Ishikawa (cell line): ENCODE measurements at regions not wholly inside any gene's neighbourhood (a gene's known extent, or its start where the extent isn't known, plus 50 kb on each side); places are given as distances from the start of the nearest gene placed in this dataset.

ENCODE experiments used
- CEBPB ChIP-seq: IDR thresholded peaks from 2 replicates; pipeline ENCODE4 v1.6.1; 2012
- CREB1 ChIP-seq: IDR thresholded peaks from 2 replicates; pipeline ENCODE4 v1.6.1; 2012; ENCODE audit warnings: low read depth
- EGR1 ChIP-seq: IDR thresholded peaks from 2 replicates; pipeline ENCODE4 v1.6.1; 2012
- EP300 ChIP-seq: IDR thresholded peaks from 2 replicates; pipeline ENCODE4 v1.6.1; 2012; ENCODE audit warnings: borderline replicate concordance
- FOXM1 ChIP-seq: IDR thresholded peaks from 2 replicates; pipeline ENCODE4 v1.6.1; 2012; ENCODE audit warnings: low read depth, borderline replicate concordance
- NFIC ChIP-seq: IDR thresholded peaks from 2 replicates; pipeline ENCODE4 v1.6.1; 2012
- RAD21 ChIP-seq: IDR thresholded peaks from 2 replicates; pipeline ENCODE4 v1.6.1; 2012; ENCODE audit warnings: low read depth
- TAF1 ChIP-seq: IDR thresholded peaks from 2 replicates; pipeline ENCODE4 v1.6.1; 2012; ENCODE audit warnings: low read depth, mild to moderate bottlenecking
- TCF12 ChIP-seq: IDR thresholded peaks from 2 replicates; pipeline ENCODE4 v1.6.1; 2012; ENCODE audit warnings: low read depth
- TEAD4 ChIP-seq: IDR thresholded peaks from 2 replicates; pipeline ENCODE4 v1.6.1; 2012
- YY1 ChIP-seq: IDR thresholded peaks from 2 replicates; pipeline ENCODE4 v1.6.1; 2012; ENCODE audit warnings: low read depth
- ZBTB7A ChIP-seq: IDR thresholded peaks from 2 replicates; pipeline ENCODE4 v1.6.1; 2012; ENCODE audit warnings: low read depth
- TF ChIP-seq, protein P1 (sequence below): IDR thresholded peaks from 2 replicates; pipeline ENCODE4 v1.6.1; 2012
- TF ChIP-seq, protein P2 (sequence below): IDR thresholded peaks from 2 replicates; pipeline ENCODE4 v1.6.1; 2012; ENCODE audit warnings: low read depth, mild to moderate bottlenecking
- TF ChIP-seq, protein P3 (sequence below): IDR thresholded peaks from 2 replicates; pipeline ENCODE4 v1.6.1; 2012

DNA sequence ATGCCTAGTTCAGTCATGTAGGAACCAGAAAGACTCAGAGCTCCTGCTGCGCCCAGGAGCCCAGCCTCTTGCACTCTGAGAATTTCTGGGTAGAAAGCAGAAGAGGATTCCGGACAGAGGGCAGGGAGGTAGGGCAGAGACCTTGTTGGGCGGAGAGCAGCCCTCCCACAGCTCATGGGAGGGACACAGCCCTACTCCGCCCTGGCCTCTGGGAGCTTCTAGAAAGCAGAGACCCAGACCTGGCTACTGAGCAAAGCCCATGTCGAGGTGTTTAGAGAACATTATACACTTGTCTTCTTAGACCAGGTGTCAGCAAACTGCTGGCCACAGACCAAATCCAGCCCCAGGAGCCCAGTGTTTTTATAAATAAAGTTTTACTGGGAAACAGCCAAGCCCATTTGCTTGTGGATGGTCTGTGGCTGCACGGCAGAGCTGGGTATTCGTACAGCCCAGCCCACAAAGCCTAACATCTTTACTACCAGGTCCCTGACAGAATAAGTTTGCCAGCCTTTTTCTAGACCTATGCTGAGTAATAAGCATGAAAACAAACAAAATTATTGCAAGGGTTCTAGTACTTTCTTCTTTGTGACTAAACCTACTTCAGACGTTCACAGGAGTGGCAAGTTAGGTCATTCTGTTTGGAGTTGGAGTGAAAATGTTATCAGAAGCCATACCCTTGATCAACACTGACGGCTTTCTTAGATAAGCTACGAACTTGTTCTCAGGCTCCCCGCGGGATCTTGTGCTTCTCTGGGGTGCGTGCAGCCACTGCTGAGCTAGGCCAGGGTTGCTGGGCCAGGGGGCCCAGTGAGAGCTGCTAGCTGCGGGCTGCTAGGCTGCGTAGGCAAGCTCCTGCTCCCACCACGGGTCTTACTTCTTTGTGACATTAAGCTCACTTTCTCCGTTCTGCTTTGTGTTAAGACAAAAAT lies 235.1 kb upstream of the FOXQ1 start:
- TF ChIP-seq EGR1, result no peak
- TF ChIP-seq TCF12, result no peak

DNA sequence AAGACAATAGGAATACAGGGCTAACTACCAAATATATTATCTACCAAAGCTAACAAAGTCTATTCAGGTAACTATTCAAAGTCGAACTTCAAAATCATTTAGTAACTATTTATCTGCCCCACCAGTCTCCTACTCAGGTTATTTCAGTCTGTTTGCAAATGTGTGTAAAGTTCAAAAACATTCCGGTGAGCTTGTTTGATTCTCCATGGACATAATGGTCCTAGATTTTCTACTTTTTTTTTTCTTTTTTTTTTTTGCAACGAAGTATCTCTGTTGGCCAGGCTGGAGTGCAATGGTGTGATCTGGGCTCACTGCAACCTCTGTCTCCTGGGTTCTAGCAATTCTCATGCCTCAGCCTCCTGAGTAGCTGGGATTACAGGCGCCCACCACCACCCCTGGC lies 236.0 kb upstream of the FOXQ1 start:
- TF ChIP-seq ZBTB7A, result no peak
- no peak for TF ChIP-seq FOXM1
- TF ChIP-seq NFIC, result no peak
- TF ChIP-seq TAF1, result no peak
- TF ChIP-seq YY1, result no peak
- no peak for TF ChIP-seq CEBPB
- no peak for TF ChIP-seq TEAD4
- no peak for TF ChIP-seq RAD21
- no peak for TF ChIP-seq TCF12
- TF ChIP-seq, protein P1, sequence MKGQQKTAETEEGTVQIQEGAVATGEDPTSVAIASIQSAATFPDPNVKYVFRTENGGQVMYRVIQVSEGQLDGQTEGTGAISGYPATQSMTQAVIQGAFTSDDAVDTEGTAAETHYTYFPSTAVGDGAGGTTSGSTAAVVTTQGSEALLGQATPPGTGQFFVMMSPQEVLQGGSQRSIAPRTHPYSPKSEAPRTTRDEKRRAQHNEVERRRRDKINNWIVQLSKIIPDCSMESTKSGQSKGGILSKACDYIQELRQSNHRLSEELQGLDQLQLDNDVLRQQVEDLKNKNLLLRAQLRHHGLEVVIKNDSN, result no peak

DNA sequence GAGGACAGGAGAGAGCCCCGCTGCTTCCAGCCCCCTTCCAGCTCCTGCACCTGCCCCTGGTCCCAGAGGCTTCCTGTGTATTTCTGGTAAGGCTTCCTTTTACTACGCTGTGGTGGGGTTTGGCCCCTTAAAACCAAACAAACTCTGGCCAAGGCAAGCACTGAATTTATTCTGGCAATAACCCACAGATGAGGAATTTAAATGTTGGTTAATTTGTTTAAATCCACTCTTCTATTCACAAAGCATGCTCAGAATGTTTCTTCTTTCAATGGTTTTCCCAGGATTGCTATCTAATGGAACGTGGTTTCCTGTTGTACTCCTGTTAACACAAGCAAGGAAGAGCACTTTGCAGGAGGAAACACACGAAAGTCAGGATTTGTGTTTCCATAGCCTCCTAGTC lies 236.5 kb upstream of the FOXQ1 start:
- TF ChIP-seq TEAD4 (no peak), FOXM1 (no peak), CREB1 (no peak), YY1 (no peak), TAF1 (no peak), EP300 (no peak)
- TF ChIP-seq, protein P2, sequence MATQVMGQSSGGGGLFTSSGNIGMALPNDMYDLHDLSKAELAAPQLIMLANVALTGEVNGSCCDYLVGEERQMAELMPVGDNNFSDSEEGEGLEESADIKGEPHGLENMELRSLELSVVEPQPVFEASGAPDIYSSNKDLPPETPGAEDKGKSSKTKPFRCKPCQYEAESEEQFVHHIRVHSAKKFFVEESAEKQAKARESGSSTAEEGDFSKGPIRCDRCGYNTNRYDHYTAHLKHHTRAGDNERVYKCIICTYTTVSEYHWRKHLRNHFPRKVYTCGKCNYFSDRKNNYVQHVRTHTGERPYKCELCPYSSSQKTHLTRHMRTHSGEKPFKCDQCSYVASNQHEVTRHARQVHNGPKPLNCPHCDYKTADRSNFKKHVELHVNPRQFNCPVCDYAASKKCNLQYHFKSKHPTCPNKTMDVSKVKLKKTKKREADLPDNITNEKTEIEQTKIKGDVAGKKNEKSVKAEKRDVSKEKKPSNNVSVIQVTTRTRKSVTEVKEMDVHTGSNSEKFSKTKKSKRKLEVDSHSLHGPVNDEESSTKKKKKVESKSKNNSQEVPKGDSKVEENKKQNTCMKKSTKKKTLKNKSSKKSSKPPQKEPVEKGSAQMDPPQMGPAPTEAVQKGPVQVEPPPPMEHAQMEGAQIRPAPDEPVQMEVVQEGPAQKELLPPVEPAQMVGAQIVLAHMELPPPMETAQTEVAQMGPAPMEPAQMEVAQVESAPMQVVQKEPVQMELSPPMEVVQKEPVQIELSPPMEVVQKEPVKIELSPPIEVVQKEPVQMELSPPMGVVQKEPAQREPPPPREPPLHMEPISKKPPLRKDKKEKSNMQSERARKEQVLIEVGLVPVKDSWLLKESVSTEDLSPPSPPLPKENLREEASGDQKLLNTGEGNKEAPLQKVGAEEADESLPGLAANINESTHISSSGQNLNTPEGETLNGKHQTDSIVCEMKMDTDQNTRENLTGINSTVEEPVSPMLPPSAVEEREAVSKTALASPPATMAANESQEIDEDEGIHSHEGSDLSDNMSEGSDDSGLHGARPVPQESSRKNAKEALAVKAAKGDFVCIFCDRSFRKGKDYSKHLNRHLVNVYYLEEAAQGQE, result no peak

DNA sequence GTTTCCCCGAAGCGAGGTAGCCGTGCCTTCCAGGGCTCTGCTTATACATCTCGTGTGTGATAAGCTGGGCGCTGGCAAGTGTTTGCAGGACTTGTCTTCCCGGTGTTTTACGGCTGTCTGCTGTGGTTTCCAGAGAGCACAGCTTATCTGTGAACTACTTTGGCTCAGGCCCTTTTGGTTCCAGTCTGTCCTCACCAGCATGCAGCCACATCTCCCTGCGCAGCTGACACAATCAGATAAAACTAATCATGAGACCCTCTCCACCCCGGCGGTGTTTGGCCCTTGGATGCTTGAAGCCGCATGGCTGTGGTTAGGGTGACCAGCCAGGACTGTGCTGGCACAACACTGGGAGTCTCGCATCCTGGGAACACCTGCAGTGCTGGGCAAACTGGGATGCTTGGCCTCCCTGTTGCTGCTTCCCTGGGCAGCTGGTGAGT lies 241.8 kb upstream of the FOXQ1 start:
- TF ChIP-seq TEAD4 (no peak), RAD21 (no peak), TAF1 (no peak), CEBPB (no peak), FOXM1 (no peak), ZBTB7A (no peak), NFIC (no peak), EGR1 (no peak), TCF12 (no peak)
- TF ChIP-seq, protein P3, sequence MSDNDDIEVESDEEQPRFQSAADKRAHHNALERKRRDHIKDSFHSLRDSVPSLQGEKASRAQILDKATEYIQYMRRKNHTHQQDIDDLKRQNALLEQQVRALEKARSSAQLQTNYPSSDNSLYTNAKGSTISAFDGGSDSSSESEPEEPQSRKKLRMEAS, result no peak
- TF ChIP-seq, protein P2, result no peak
- TF ChIP-seq, protein P1, result no peak

DNA sequence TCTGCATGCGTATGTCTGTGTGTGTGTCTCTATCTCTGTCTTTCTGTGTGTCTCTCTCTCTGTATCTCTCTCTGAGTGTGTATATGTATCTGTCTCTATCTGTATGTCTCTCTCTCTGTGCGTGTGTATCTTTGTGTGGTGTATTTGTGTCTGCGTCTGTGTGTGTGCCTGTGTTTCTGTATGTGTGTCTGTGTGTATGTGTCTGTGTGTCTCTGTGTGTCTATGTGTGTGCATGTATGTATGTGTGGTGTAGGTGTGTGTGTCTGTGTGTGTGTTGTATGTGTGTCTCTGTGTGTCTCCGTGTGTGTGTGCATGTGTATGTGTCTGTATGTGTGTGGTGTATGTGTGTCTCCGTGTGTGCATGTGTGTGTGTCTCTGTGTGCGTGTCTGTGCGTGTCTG lies 243.0 kb upstream of the FOXQ1 start:
- TF ChIP-seq EP300, result no peak
- TF ChIP-seq CREB1, result no peak
- no peak for TF ChIP-seq RAD21
- TF ChIP-seq CEBPB, result no peak

DNA sequence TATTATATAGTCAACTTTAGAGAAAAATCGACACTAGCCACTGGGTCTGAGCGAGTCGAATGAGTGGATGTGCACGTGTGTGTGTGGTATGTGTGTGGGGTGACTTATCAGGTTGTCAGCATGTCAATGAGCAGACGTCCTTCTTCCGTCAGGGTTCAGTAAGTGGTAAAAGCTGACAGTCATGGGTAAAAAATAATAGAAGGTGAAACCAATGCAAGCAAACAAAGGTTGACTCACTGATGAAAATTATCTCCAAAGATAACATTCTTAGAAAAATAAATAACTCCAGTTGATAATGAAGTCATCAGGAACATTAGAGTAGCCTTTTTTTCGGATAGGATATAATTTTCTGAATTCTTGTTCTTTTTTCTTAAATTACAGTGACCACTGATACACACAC lies 243.8 kb upstream of the FOXQ1 start:
- TF ChIP-seq RAD21 (no peak), TAF1 (no peak), CREB1 (no peak), ZBTB7A (no peak), TCF12 (no peak), NFIC (no peak), YY1 (no peak), TEAD4 (no peak), EP300 (no peak), EGR1 (no peak), FOXM1 (no peak), CEBPB (no peak)
- TF ChIP-seq, protein P3, result no peak
- TF ChIP-seq, protein P1, result no peak
- TF ChIP-seq, protein P2, result no peak
